Fibroblast of lung (primary cell): ENCODE measurements at regions not wholly inside any gene's neighbourhood (a gene's known extent, or its start where the extent isn't known, plus 50 kb on each side); places are given as distances from the start of the nearest gene placed in this dataset.
A peak's percentile ranks its signal among the peaks of the same experiment; 100 is the strongest.

Experiments
- DNase-seq, 2 donors: peaks; one replicate each; pipeline versions ENCODE4 v3.0.0 to v3.0.0-alpha.2; 2010; ENCODE audit warnings: low read depth in 2 of 2
- H2AFZ ChIP-seq: 2 replicates; pipeline ENCODE4 v1.5.1; 2012; ENCODE audit warnings: low read length, control low read depth, inconsistent platforms
- H3K27ac ChIP-seq: 2 replicates; pipeline ENCODE4 v1.5.1; 2011; ENCODE audit warnings: low read length, control low read depth; ENCODE audit not compliant: insufficient read depth
- H3K27me3 ChIP-seq: 2 replicates; pipeline ENCODE4 v1.5.1; 2011; ENCODE audit warnings: mild to moderate bottlenecking, low read length; ENCODE audit not compliant: control insufficient read depth, insufficient read depth
- H3K36me3 ChIP-seq: 2 replicates; pipeline ENCODE4 v1.5.1; 2011; ENCODE audit warnings: low read length; ENCODE audit not compliant: control insufficient read depth, insufficient read depth
- H3K4me1 ChIP-seq: 2 replicates; pipeline ENCODE4 v1.5.1; 2011; ENCODE audit warnings: low read length; ENCODE audit not compliant: control insufficient read depth, insufficient read depth; ENCODE audit errors: extremely low read depth
- H3K4me2 ChIP-seq: 2 replicates; pipeline ENCODE4 v1.5.1; 2011; ENCODE audit warnings: low read length, control low read depth; ENCODE audit not compliant: insufficient read depth; ENCODE audit errors: extremely low read depth
- H3K4me3 ChIP-seq, 4 experiments: fragments of 200-600 bp in 1 of 4; sonication (generic) in 1 of 4; replicated peaks in 1 of 4; 2 replicates each; pipeline ENCODE4 v1.5.1; 2011 to 2016; ENCODE audit warnings: low read length in 4 of 4, low read depth in 3 of 4, mild to moderate bottlenecking in 3 of 4, control low read depth in 2 of 4, inconsistent platforms in 1 of 4, mixed read lengths in 1 of 4; ENCODE audit not compliant: insufficient read depth in 1 of 4; ENCODE audit errors: control extremely low read depth in 1 of 4
- H3K79me2 ChIP-seq: 2 replicates; pipeline ENCODE4 v1.5.1; 2012; ENCODE audit warnings: mild to moderate bottlenecking, low read length, inconsistent platforms; ENCODE audit not compliant: control insufficient read depth, insufficient read depth
- H3K9ac ChIP-seq: 2 replicates; pipeline ENCODE4 v1.5.1; 2011; ENCODE audit warnings: mild to moderate bottlenecking, low read length, control low read depth; ENCODE audit not compliant: insufficient read depth
- H3K9me3 ChIP-seq: 2 replicates; pipeline ENCODE4 v1.5.1; 2012; ENCODE audit warnings: low read depth, low read length; ENCODE audit not compliant: control insufficient read depth, insufficient read depth
- H4K20me1 ChIP-seq: 2 replicates; pipeline ENCODE4 v1.5.1; 2011; ENCODE audit warnings: low read length; ENCODE audit not compliant: control insufficient read depth, insufficient read depth; ENCODE audit errors: extremely low read depth
- CTCF ChIP-seq, 2 donors: IDR thresholded peaks in 1 of 2; conservative IDR thresholded peaks in 1 of 2; 1 replicate in 1 of 2; 2 replicates in 1 of 2; pipeline ENCODE4 v1.5.1; 2011 to 2012; ENCODE audit warnings: low read length in 2 of 2, control low read depth in 1 of 2, inconsistent platforms in 1 of 2, low read depth in 1 of 2, mild to moderate bottlenecking in 1 of 2
- EZH2 ChIP-seq: IDR thresholded peaks from 2 replicates; pipeline ENCODE4 v1.5.1; 2012; ENCODE audit warnings: low read length, control low read depth, mild to moderate bottlenecking; ENCODE audit errors: missing control alignments

- peaks cover 4% of the 10 kb centered on the region for H3K4me1 ChIP-seq
- no peaks in the 10 kb centered on the region for H3K27me3 ChIP-seq
- H3K4me3 ChIP-seq: peak overlapping the region in 2 of 4 experiments; percentile 20 to 67
- DNase-seq: peak in 1 of 2 donors; percentile 68
- TF ChIP-seq CTCF (conservative IDR thresholded peaks at IDR 0.05 in 1 of 2, IDR thresholded peaks at IDR 0.05 in 1 of 2; ENCODE audit: low read depth in 1 of 2, low read length in 2 of 2) (no peak), EZH2 (no peak)
- H3K4me2 ChIP-seq: peak overlapping the region; percentile 88
- H3K9me3 ChIP-seq: no peaks in the 10 kb centered on the region
- H4K20me1 ChIP-seq: no peaks in the 10 kb centered on the region
- H2AFZ ChIP-seq: peak overlapping the region; percentile 13
- no peak overlapping the region for H3K27ac ChIP-seq
- H3K79me2 ChIP-seq: no peaks in the 10 kb centered on the region
- no peaks in the 10 kb centered on the region for H3K36me3 ChIP-seq
- no peak overlapping the region for H3K9ac ChIP-seq
These were observed 585.1 kb downstream of the ZEB2 start for GRCh38 chr2:143934626-143935481.

- peak in 1 of 2 donors; percentile 15 for DNase-seq
- no peaks in the 10 kb centered on the region for H4K20me1 ChIP-seq
These were observed 585.9 kb downstream of the ZEB2 start for GRCh38 chr2:143933946-143934569.

More at GRCh38 chr2:143933946-143934569, 585.9 kb downstream of the ZEB2 start:
- Histone ChIP-seq H3K9ac (no peak overlapping the region), H3K79me2 (no peaks in the 10 kb centered on the region), H3K27ac (no peak overlapping the region), H3K4me3 (no peak overlapping the region), H2AFZ (no peak overlapping the region), H3K4me2 (no peak overlapping the region), H3K27me3 (no peaks in the 10 kb centered on the region), H3K9me3 (no peaks in the 10 kb centered on the region), H3K4me1 (peaks cover 4% of the 10 kb centered on the region), H3K36me3 (no peaks in the 10 kb centered on the region)
- TF ChIP-seq EZH2 (no peak), CTCF (conservative IDR thresholded peaks at IDR 0.05 in 1 of 2, IDR thresholded peaks at IDR 0.05 in 1 of 2; ENCODE audit: low read depth in 1 of 2, low read length in 2 of 2) (no peak)
